ENCODE measurements at regions not wholly inside any gene's neighbourhood (a gene's known extent, or its start where the extent isn't known, plus 50 kb on each side); places are given as distances from the start of the nearest gene placed in this dataset.

DNA sequence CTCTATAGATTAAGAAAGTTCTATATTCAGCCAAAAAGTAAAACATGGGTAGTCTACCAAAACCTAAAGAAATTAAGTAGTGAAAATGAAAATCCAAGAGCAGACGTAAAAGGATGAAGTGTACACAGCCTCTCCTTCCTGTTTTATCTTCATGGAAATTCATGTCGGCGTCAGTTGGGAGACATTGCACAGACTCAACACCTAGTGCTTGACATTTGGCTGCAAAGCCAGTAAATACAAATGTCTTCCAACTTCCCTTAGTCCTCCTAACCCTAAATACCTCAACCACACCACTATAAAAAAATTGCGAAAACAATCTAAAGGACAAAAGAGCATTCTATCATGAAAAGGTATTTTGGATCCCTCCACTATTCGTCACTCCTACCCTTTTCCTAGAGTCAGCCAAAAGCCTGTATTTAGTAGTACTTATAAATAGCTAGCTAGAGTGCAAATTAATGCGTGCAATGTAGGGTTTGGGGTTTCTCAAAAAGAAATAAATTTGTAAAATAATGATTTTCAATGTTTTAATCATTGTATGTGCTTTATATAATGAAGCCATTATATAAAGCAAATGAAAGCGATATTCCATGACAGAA is 56.4 kb upstream of the TRPC4 start:
- DNase-seq = no peak

GRCh38 chr13:37923236-37923635 is 53.7 kb upstream of the TRPC4 start:
- no peak for DNase-seq

GRCh38 chr13:37919329-37919880 is 49.8 kb upstream of the TRPC4 start:
- no peak for DNase-seq
